ENCODE measurements at regions not wholly inside any gene's neighbourhood (a gene's known extent, or its start where the extent isn't known, plus 50 kb on each side); places are given as distances from the start of the nearest gene placed in this dataset.

DNA sequence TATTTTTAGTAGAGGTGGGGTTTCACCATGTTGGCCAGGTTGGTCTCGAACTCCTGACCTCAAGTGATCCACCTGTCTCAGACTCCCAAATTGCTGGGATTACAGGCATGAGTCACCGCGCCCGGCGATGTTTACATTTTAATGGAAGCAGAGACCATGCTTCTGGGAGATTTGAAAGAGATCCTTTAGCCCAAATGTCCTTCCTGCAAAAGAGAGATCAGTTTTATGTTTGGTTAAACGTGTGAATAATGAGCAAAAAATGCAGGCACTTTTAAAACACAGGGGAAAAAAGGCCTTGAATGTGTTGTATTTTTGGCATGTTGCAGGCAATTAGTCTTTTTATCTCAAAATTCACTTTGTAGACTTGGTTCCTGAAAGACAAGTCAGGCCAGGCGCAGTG is 95.8 kb upstream of the ELOVL6 start:
- in situ Hi-C loops (cut with MboI; ENCODE audit: low pct_unique_long_range_greater_than_20kb, low sequenced_read_pairs, unreplicated experiment): no loop called here

DNA sequence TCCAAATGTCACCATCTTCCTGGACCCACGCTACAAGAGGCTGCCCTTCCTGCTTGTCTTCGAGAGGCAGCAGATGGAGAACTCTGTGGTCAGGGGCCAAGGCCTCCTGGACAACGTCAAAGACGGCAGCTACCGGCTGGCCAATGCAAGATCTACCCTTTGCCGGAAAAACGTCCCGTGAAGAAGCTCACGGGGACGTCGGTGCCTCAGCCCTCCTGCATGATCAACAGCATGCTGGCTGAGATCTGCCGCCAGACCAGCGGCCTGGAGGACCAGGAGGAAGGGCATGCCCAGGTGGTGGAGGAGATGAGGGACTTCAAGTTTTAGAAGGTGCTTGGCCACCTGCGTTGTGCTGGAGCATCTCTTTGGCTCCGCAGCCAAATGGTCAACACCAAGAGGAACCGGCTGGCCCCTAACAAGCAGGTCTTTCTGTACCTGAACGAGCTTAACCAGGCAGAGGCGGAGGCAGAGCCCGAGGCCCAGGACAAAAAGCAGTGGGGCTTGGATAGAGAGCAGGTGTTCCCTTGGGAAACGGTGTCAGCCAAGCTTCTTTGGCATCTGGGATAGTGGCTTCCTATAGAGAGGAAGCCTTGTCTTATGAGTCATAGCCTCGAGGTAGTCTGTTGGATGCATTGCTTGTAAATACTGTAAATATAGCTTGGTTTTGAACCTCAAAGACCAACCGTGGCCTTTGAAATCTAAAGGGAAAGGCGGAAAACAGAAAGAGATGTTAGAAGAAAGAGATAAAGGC is 94.8 kb upstream of the ELOVL6 start:
- TF ChIP-seq CTCF (IDR thresholded peaks at IDR 0.05; ENCODE audit: extremely low read depth, insufficient read depth, missing control alignments): no peak
- DNase-seq (ENCODE audit: low spot score): no peak
- in situ Hi-C loops (cut with MboI; ENCODE audit: low pct_unique_long_range_greater_than_20kb, low sequenced_read_pairs, unreplicated experiment): no loop called here

More for the DNA sequence above, 95.8 kb upstream of the ELOVL6 start:
- no peak for TF ChIP-seq CTCF (IDR thresholded peaks at IDR 0.05; ENCODE audit: extremely low read depth, insufficient read depth, missing control alignments)
- no peak for DNase-seq (ENCODE audit: low spot score)

DNA sequence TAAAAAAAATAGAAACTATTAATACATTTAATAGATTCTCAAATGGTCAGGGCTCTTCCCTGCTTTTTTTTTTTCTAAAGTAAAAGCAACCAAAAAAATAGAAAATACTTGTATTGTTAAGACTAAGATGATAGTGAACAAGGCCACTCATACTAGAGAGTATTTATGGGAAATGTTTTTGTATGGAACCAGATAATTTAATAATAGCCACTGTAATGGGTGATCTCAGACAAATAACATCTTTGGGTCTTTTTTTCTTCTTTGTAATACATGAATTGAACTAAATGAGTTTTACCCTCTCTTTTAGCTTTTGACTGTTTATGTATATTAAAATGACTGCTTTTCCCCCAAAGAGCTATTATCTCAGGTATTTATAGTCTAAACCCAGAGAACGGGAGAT is 92.1 kb upstream of the ELOVL6 start:
- DNase-seq (ENCODE audit: low spot score): no peak
- TF ChIP-seq CTCF (IDR thresholded peaks at IDR 0.05; ENCODE audit: extremely low read depth, insufficient read depth, missing control alignments): no peak
- in situ Hi-C loops (cut with MboI; ENCODE audit: low pct_unique_long_range_greater_than_20kb, low sequenced_read_pairs, unreplicated experiment): no loop called here

DNA sequence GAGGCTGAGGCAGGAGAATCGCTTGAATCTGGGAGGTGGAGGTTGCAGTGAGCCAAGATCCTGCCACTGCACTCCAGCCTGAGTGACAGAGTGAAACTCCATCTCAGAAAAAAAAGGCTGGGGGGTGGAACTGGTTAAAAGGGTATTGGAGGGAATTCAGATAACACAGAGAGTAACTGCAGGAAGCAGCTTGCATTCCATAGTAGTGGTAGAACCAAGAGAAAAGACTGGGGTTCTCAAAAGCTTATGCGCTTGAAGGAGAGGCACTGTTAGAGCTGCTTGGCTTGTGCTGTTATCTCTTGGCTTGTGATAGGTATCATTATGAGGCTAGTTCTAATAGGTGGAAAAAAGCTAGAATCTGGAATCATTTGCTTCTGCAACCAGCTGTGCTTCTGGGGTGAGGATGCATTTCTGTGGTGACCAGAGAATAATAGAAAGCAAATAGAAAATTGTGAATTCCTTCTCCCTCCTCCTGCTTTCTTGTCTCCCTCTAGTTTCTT is 91.2 kb upstream of the ELOVL6 start:
- DNase-seq (ENCODE audit: low spot score): no peak
- in situ Hi-C loops (cut with MboI; ENCODE audit: low pct_unique_long_range_greater_than_20kb, low sequenced_read_pairs, unreplicated experiment): no loop called here
- no peak for TF ChIP-seq CTCF (IDR thresholded peaks at IDR 0.05; ENCODE audit: extremely low read depth, insufficient read depth, missing control alignments)

GRCh38 chr4:110287130-110287529 is 88.7 kb upstream of the ELOVL6 start:
- peak; percentile 71 for DNase-seq (ENCODE audit: low spot score)

GRCh38 chr4:110278127-110278526 is 79.7 kb upstream of the ELOVL6 start:
- TF ChIP-seq CTCF (IDR thresholded peaks at IDR 0.05; ENCODE audit: extremely low read depth, insufficient read depth, missing control alignments): no peak
- in situ Hi-C loops (cut with MboI; ENCODE audit: low pct_unique_long_range_greater_than_20kb, low sequenced_read_pairs, unreplicated experiment): no loop called here
- DNase-seq (ENCODE audit: low spot score): no peak

More at GRCh38 chr4:110287130-110287529, 88.7 kb upstream of the ELOVL6 start:
- in situ Hi-C loops (cut with MboI; ENCODE audit: low pct_unique_long_range_greater_than_20kb, low sequenced_read_pairs, unreplicated experiment): no loop called here
- TF ChIP-seq CTCF (IDR thresholded peaks at IDR 0.05; ENCODE audit: extremely low read depth, insufficient read depth, missing control alignments): no peak

Data from GM13977 (cell line).